ENCODE measurements at regions not wholly inside any gene's neighbourhood (a gene's known extent, or its start where the extent isn't known, plus 50 kb on each side); places are given as distances from the start of the nearest gene placed in this dataset.

GRCh38 chr3:160152638-160153037 is 72.6 kb upstream of the C3orf80 start:
- DNase-seq (ENCODE audit: low spot score in 2 of 2) (no peak), ATAC-seq (ENCODE audit: low read depth) (no peak)
- peaks cover 2% of the 10 kb centered on the region for H3K27me3 Mint-ChIP-seq
- no peaks in the 10 kb centered on the region for H3K9me3 Mint-ChIP-seq
- H3K36me3 Mint-ChIP-seq, result no peaks in the 10 kb centered on the region
- no peak overlapping the region for H3K27ac Mint-ChIP-seq
- H3K4me3 Mint-ChIP-seq, result no peak overlapping the region
- H3K4me1 Mint-ChIP-seq, result no peaks in the 10 kb centered on the region

- no peaks in the 10 kb centered on the region for H3K4me1 Mint-ChIP-seq
- no peaks in the 10 kb centered on the region for H3K36me3 Mint-ChIP-seq
- DNase-seq (ENCODE audit: low spot score in 2 of 2), result no peak
- H3K4me3 Mint-ChIP-seq, result no peak overlapping the region
- H3K27me3 Mint-ChIP-seq, result peaks cover 2% of the 10 kb centered on the region
- no peaks in the 10 kb centered on the region for H3K9me3 Mint-ChIP-seq
- no peak for ATAC-seq (ENCODE audit: low read depth)
- H3K27ac Mint-ChIP-seq, result no peak overlapping the region
These were observed 71.2 kb upstream of the C3orf80 start for GRCh38 chr3:160154033-160154432.

GRCh38 chr3:160154596-160154995 is 70.6 kb upstream of the C3orf80 start:
- DNase-seq (ENCODE audit: low spot score in 2 of 2) (no peak), ATAC-seq (ENCODE audit: low read depth) (no peak)
- H3K27me3 Mint-ChIP-seq, result peaks cover 2% of the 10 kb centered on the region

GRCh38 chr3:160157321-160157720 is 67.9 kb upstream of the C3orf80 start:
- H3K27ac Mint-ChIP-seq, result no peak overlapping the region
- DNase-seq (ENCODE audit: low spot score in 2 of 2) (no peak), ATAC-seq (ENCODE audit: low read depth) (no peak)
- H3K4me3 Mint-ChIP-seq, result no peak overlapping the region
- H3K9me3 Mint-ChIP-seq, result no peaks in the 10 kb centered on the region
- H3K27me3 Mint-ChIP-seq, result peaks cover 3% of the 10 kb centered on the region
- no peaks in the 10 kb centered on the region for H3K4me1 Mint-ChIP-seq
- H3K36me3 Mint-ChIP-seq, result no peaks in the 10 kb centered on the region

More at GRCh38 chr3:160154596-160154995, 70.6 kb upstream of the C3orf80 start:
- Mint-ChIP-seq H3K4me3 (no peak overlapping the region), H3K4me1 (no peaks in the 10 kb centered on the region), H3K27ac (no peak overlapping the region), H3K36me3 (no peaks in the 10 kb centered on the region), H3K9me3 (no peaks in the 10 kb centered on the region)

- Mint-ChIP-seq H3K9me3 (no peaks in the 10 kb centered on the region), H3K27ac (no peak overlapping the region), H3K4me3 (no peak overlapping the region), H3K27me3 (peaks cover 3% of the 10 kb centered on the region), H3K36me3 (no peaks in the 10 kb centered on the region), H3K4me1 (no peaks in the 10 kb centered on the region)
- ATAC-seq (ENCODE audit: low read depth) (no peak), DNase-seq (ENCODE audit: low spot score in 2 of 2) (no peak)
These were observed 65.9 kb upstream of the C3orf80 start for GRCh38 chr3:160159341-160159740.

GRCh38 chr3:160159806-160160205 is 65.4 kb upstream of the C3orf80 start:
- no peak overlapping the region for H3K27ac Mint-ChIP-seq
- no peaks in the 10 kb centered on the region for H3K4me1 Mint-ChIP-seq
- DNase-seq (ENCODE audit: low spot score in 2 of 2), result no peak
- no peak overlapping the region for H3K4me3 Mint-ChIP-seq
- H3K27me3 Mint-ChIP-seq, result peaks cover 3% of the 10 kb centered on the region
- no peak for ATAC-seq (ENCODE audit: low read depth)
- H3K9me3 Mint-ChIP-seq, result no peaks in the 10 kb centered on the region
- H3K36me3 Mint-ChIP-seq, result no peaks in the 10 kb centered on the region

- H3K4me3 Mint-ChIP-seq, result no peak overlapping the region
- no peak overlapping the region for H3K27ac Mint-ChIP-seq
- ATAC-seq (ENCODE audit: low read depth) (no peak), DNase-seq (ENCODE audit: low spot score in 2 of 2) (no peak)
- no peaks in the 10 kb centered on the region for H3K36me3 Mint-ChIP-seq
- H3K27me3 Mint-ChIP-seq, result peaks cover 3% of the 10 kb centered on the region
- H3K4me1 Mint-ChIP-seq, result no peaks in the 10 kb centered on the region
- peaks cover 1% of the 10 kb centered on the region for H3K9me3 Mint-ChIP-seq
These were observed 63.3 kb upstream of the C3orf80 start for GRCh38 chr3:160161921-160162320.

GRCh38 chr3:160162440-160162839 is 62.8 kb upstream of the C3orf80 start:
- peaks cover 3% of the 10 kb centered on the region for H3K27me3 Mint-ChIP-seq
- H3K4me1 Mint-ChIP-seq, result no peaks in the 10 kb centered on the region
- no peak for DNase-seq (ENCODE audit: low spot score in 2 of 2)
- H3K36me3 Mint-ChIP-seq, result no peaks in the 10 kb centered on the region
- peaks cover 1% of the 10 kb centered on the region for H3K9me3 Mint-ChIP-seq
- ATAC-seq (ENCODE audit: low read depth), result no peak
- no peak overlapping the region for H3K4me3 Mint-ChIP-seq
- no peak overlapping the region for H3K27ac Mint-ChIP-seq

GRCh38 chr3:160163229-160163878 is 61.9 kb upstream of the C3orf80 start:
- Mint-ChIP-seq H3K27ac (no peak overlapping the region), H3K27me3 (peaks cover 3% of the 10 kb centered on the region), H3K36me3 (no peaks in the 10 kb centered on the region), H3K9me3 (peaks cover 1% of the 10 kb centered on the region), H3K4me1 (no peaks in the 10 kb centered on the region), H3K4me3 (no peak overlapping the region)
- ATAC-seq (ENCODE audit: low read depth) (no peak), DNase-seq (ENCODE audit: low spot score in 2 of 2) (no peak)

- Mint-ChIP-seq H3K27me3 (no peaks in the 10 kb centered on the region), H3K4me1 (no peaks in the 10 kb centered on the region), H3K4me3 (no peak overlapping the region), H3K9me3 (peaks cover 3% of the 10 kb centered on the region), H3K27ac (no peak overlapping the region), H3K36me3 (no peaks in the 10 kb centered on the region)
- DNase-seq (ENCODE audit: low spot score in 2 of 2) (no peak), ATAC-seq (ENCODE audit: low read depth) (no peak)
These were observed 57.0 kb upstream of the C3orf80 start for GRCh38 chr3:160168246-160168645.

- peaks cover 3% of the 10 kb centered on the region for H3K9me3 Mint-ChIP-seq
- H3K4me1 Mint-ChIP-seq, result no peaks in the 10 kb centered on the region
- H3K27me3 Mint-ChIP-seq, result no peaks in the 10 kb centered on the region
- ATAC-seq (ENCODE audit: low read depth) (no peak), DNase-seq (ENCODE audit: low spot score in 2 of 2) (no peak)
- no peak overlapping the region for H3K4me3 Mint-ChIP-seq
- H3K36me3 Mint-ChIP-seq, result no peaks in the 10 kb centered on the region
- no peak overlapping the region for H3K27ac Mint-ChIP-seq
These were observed 55.9 kb upstream of the C3orf80 start for GRCh38 chr3:160169139-160169976.

GRCh38 chr3:160170409-160171370 is 54.5 kb upstream of the C3orf80 start:
- ATAC-seq (ENCODE audit: low read depth) (no peak), DNase-seq (ENCODE audit: low spot score in 2 of 2) (no peak)
- Mint-ChIP-seq H3K36me3 (no peaks in the 10 kb centered on the region), H3K4me3 (no peak overlapping the region), H3K27ac (no peak overlapping the region), H3K27me3 (no peaks in the 10 kb centered on the region), H3K4me1 (no peaks in the 10 kb centered on the region), H3K9me3 (peaks cover 3% of the 10 kb centered on the region)

GRCh38 chr3:160171813-160172212 is 53.4 kb upstream of the C3orf80 start:
- H3K4me1 Mint-ChIP-seq, result no peaks in the 10 kb centered on the region
- peaks cover 2% of the 10 kb centered on the region for H3K9me3 Mint-ChIP-seq
- H3K36me3 Mint-ChIP-seq, result no peaks in the 10 kb centered on the region
- peaks cover 1% of the 10 kb centered on the region for H3K27me3 Mint-ChIP-seq
- DNase-seq (ENCODE audit: low spot score in 2 of 2) (no peak), ATAC-seq (ENCODE audit: low read depth) (no peak)
- H3K27ac Mint-ChIP-seq, result no peak overlapping the region
- no peak overlapping the region for H3K4me3 Mint-ChIP-seq

GRCh38 chr3:160174621-160175020 is 50.6 kb upstream of the C3orf80 start:
- Mint-ChIP-seq H3K4me3 (no peak overlapping the region), H3K27ac (no peak overlapping the region), H3K27me3 (peaks cover 2% of the 10 kb centered on the region), H3K9me3 (peaks cover 5% of the 10 kb centered on the region), H3K4me1 (no peaks in the 10 kb centered on the region), H3K36me3 (no peaks in the 10 kb centered on the region)
- ATAC-seq (ENCODE audit: low read depth) (no peak), DNase-seq (ENCODE audit: low spot score in 2 of 2) (no peak)

All from memory B cell (primary cell).